ENCODE measurements at regions not wholly inside any gene's neighbourhood (a gene's known extent, or its start where the extent isn't known, plus 50 kb on each side); places are given as distances from the start of the nearest gene placed in this dataset.
"Not testable (repeated sequence)": the region's sequence is repeated elsewhere in the genome, so short reads cannot be mapped to it uniquely, and the experiment has no call there.

DNA sequence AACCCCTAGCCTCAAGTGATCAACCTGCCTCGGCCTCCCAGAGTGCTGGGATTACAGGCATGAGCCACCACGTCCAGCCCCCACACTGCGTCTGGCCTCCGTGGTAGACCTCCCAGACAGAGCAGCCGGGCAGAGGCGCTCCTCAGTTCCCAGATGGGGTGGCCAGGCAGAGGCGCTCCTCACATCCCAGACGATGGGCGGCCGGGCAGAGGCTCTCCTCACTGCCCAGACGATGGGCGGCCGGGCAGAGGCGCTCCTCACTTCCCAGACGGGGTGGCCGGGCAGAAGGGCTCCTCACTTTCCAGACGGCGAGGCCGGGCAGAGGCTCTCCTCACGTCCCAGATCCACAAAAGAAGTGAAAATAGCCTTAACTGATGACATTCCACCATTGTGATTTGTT, 266.6 kb upstream of the FRG2C start:
- not testable (repeated sequence) for H3K27me3 Mint-ChIP-seq, DNase-seq, H3K9me3 Mint-ChIP-seq, H3K27ac Mint-ChIP-seq, ATAC-seq, H3K4me3 Mint-ChIP-seq, H3K4me1 Mint-ChIP-seq

GRCh38 chr3:75422101-75422945, 241.8 kb upstream of the FRG2C start:
- DNase-seq, result peak; percentile 11 to 51
- H3K4me1 Mint-ChIP-seq, H3K9me3 Mint-ChIP-seq, H3K4me3 Mint-ChIP-seq, H3K27me3 Mint-ChIP-seq, ATAC-seq: not testable (repeated sequence)
- peak overlapping the region in 1 of 2 donors; percentile 67 for H3K27ac Mint-ChIP-seq

GRCh38 chr3:75425379-75425778, 238.7 kb upstream of the FRG2C start:
- not testable (repeated sequence) for H3K4me1 Mint-ChIP-seq, DNase-seq

DNA sequence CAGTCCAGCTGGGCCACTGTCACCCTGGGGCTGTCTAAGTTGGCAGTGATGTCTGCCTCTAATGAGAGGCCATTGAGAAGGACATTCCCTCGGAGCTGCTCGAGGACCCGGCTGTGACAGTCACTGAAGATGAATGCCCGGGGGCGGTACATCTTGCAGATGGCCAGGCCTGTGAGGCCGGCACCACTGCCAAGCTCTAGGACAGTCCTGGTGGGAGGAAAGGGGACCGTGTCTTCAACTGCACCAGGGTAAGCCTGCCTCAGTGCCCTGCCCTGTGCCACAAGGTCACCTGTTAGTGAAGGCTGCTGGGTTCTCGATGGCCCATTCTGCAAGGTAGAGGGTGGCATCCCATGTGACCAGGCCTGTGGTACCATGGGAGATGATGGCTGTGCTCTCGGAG, 236.6 kb upstream of the FRG2C start:
- not testable (repeated sequence) for H3K4me1 Mint-ChIP-seq, H3K9me3 Mint-ChIP-seq, H3K4me3 Mint-ChIP-seq, ATAC-seq, H3K27me3 Mint-ChIP-seq, H3K27ac Mint-ChIP-seq, DNase-seq

More at GRCh38 chr3:75425379-75425778, 238.7 kb upstream of the FRG2C start:
- ATAC-seq, H3K27me3 Mint-ChIP-seq, H3K27ac Mint-ChIP-seq, H3K9me3 Mint-ChIP-seq, H3K4me3 Mint-ChIP-seq: not testable (repeated sequence)

- DNase-seq, H3K4me3 Mint-ChIP-seq, H3K27me3 Mint-ChIP-seq: not testable (repeated sequence)
Observed at GRCh38 chr3:75427906-75428305, 236.2 kb upstream of the FRG2C start.

GRCh38 chr3:75429561-75430220, 234.4 kb upstream of the FRG2C start:
- not testable (repeated sequence) for H3K27ac Mint-ChIP-seq, H3K4me3 Mint-ChIP-seq, H3K27me3 Mint-ChIP-seq, H3K9me3 Mint-ChIP-seq, ATAC-seq
- peaks cover 15% of the 10 kb centered on the region for H3K4me1 Mint-ChIP-seq
- peak; percentile 30 to 70 for DNase-seq

More at GRCh38 chr3:75427906-75428305, 236.2 kb upstream of the FRG2C start:
- H3K9me3 Mint-ChIP-seq, ATAC-seq, H3K4me1 Mint-ChIP-seq, H3K27ac Mint-ChIP-seq: not testable (repeated sequence)

DNA sequence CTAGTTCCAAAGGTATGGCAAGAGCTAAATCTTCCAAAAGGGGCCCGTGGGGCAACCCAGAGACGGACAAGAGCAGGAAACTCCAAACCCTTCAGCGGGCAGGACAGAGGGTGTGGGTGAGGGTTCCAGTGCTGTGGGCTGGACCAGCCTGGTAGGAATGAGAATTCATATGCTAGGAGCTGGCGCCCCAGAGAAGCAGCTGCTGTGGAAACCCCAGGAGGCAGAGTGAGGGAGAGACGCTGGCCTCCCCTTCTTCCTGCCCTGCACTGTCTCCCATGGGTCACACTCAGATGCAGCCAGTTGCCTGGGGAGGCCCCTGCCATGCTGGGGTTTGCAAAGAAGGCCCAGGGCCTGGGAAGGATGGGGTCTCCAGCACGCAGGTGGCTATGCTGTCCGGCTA, 233.7 kb upstream of the FRG2C start:
- H3K9me3 Mint-ChIP-seq, H3K27me3 Mint-ChIP-seq, DNase-seq, H3K27ac Mint-ChIP-seq, ATAC-seq, H3K4me3 Mint-ChIP-seq: not testable (repeated sequence)
- H3K4me1 Mint-ChIP-seq, result peaks cover 15% of the 10 kb centered on the region

DNA sequence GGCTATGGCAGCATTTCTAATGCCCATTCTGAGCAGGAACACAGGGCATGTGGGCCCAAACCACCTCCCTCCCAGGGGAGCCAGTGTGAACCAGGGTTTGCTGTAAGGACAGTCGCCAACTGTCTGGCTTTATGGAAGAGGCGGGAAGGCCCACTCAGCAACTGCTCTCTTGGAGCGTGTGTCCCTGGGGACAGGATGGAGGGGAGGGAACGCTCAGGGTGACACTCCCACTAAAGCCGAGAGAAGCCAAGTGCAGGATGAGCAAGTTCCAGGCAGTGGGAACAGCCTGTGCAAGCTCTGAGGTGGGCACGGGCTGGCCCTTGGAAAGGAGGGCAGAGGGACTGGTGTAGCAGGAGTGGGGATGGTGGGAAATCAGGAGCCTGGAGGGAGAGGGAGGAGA, 233.0 kb upstream of the FRG2C start:
- not testable (repeated sequence) for H3K4me3 Mint-ChIP-seq, H3K27me3 Mint-ChIP-seq, DNase-seq

GRCh38 chr3:75432466-75432865, 231.7 kb upstream of the FRG2C start:
- H3K4me1 Mint-ChIP-seq, result peaks cover 20% of the 10 kb centered on the region
- ATAC-seq, H3K27me3 Mint-ChIP-seq, DNase-seq, H3K9me3 Mint-ChIP-seq, H3K27ac Mint-ChIP-seq, H3K4me3 Mint-ChIP-seq: not testable (repeated sequence)

More for the DNA sequence above, 233.0 kb upstream of the FRG2C start:
- not testable (repeated sequence) for H3K9me3 Mint-ChIP-seq, ATAC-seq, H3K27ac Mint-ChIP-seq
- peaks cover 16% of the 10 kb centered on the region for H3K4me1 Mint-ChIP-seq

DNA sequence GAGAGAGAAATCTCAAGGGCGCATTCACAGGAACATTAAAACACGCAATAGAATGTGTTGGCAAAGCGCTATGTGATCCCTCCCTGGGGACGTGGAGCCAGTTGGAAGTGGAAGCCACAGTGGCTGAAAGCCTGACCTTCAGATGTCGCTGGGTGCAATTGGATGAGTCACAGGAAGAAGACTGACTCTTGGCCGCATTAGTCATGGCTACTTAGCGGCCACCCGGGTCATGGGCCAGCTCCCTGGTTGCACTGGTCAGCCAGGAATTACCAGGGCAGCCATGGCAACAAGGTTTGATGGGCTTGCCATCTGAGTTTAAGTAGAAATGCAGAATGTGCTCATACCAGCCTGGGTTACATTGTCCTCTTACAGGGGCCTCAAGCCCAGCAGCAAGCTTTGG, 231.2 kb upstream of the FRG2C start:
- not testable (repeated sequence) for H3K27me3 Mint-ChIP-seq, H3K9me3 Mint-ChIP-seq, DNase-seq, ATAC-seq, H3K27ac Mint-ChIP-seq
- peaks cover 20% of the 10 kb centered on the region for H3K4me1 Mint-ChIP-seq
- H3K4me3 Mint-ChIP-seq, result peak overlapping the region in 1 of 2 donors; percentile 31

DNA sequence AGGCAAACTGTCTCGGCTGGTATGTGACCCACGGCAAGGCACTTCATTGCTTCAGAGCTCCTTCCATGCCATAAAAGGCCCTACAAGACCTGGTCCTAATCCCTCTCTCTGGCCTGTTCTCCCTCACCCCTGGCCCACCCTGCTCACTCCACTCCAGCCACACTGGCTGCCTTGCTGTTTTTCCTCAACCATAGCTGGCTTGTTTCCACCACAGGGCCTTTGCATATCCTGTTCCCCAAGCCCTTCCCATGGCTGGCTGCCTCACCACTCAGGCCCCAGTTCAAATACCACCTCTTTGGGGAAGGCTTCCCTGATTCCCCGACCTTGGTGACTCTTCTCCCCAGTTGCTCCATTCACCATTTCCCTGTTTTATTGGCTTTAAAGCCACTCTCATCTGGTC, 230.8 kb upstream of the FRG2C start:
- H3K4me1 Mint-ChIP-seq, result peaks cover 20% of the 10 kb centered on the region
- H3K27ac Mint-ChIP-seq, DNase-seq, H3K27me3 Mint-ChIP-seq, H3K9me3 Mint-ChIP-seq, ATAC-seq: not testable (repeated sequence)
- H3K4me3 Mint-ChIP-seq, result peak overlapping the region in 1 of 2 donors; percentile 93

GRCh38 chr3:75434276-75434912, 229.7 kb upstream of the FRG2C start:
- not testable (repeated sequence) for H3K9me3 Mint-ChIP-seq
- peaks cover 14% of the 10 kb centered on the region for H3K4me1 Mint-ChIP-seq

GRCh38 chr3:75434913-75435793, 229.0 kb upstream of the FRG2C start:
- DNase-seq, result peak; percentile 82 to 96
- H3K9me3 Mint-ChIP-seq, H3K27me3 Mint-ChIP-seq: not testable (repeated sequence)
- Mint-ChIP-seq H3K4me3 (peak overlapping the region; percentile 93 to 94), H3K27ac (peak overlapping the region; percentile 97), H3K4me1 (peaks cover 13% of the 10 kb centered on the region)
- peak; percentile 100 for ATAC-seq

More at GRCh38 chr3:75434276-75434912, 229.7 kb upstream of the FRG2C start:
- not testable (repeated sequence) for H3K27me3 Mint-ChIP-seq, ATAC-seq
- peak overlapping the region; percentile 93 to 94 for H3K4me3 Mint-ChIP-seq
- peak overlapping the region; percentile 84 to 89 for H3K27ac Mint-ChIP-seq
- DNase-seq, result peak in 1 of 2 donors; percentile 28

- Mint-ChIP-seq H3K4me3 (peak overlapping the region; percentile 75 to 93), H3K4me1 (peaks cover 13% of the 10 kb centered on the region), H3K27ac (peak overlapping the region in 1 of 2 donors; percentile 92)
- not testable (repeated sequence) for H3K27me3 Mint-ChIP-seq, H3K9me3 Mint-ChIP-seq, ATAC-seq, DNase-seq
Observed at GRCh38 chr3:75435794-75436400, 228.2 kb upstream of the FRG2C start.
